Cardiac fibroblast (primary cell): ENCODE measurements at regions not wholly inside any gene's neighbourhood (a gene's known extent, or its start where the extent isn't known, plus 50 kb on each side); places are given as distances from the start of the nearest gene placed in this dataset.

Source experiments
- DNase-seq, 2 donors: peaks; one replicate each; pipeline versions ENCODE4 v3.0.0 to v3.0.0-alpha.2; 2010; ENCODE audit warnings: low read depth in 2 of 2
- H3K4me3 ChIP-seq, 2 donors: replicated peaks in 1 of 2; 1 replicate in 1 of 2; 2 replicates in 1 of 2; pipeline ENCODE4 v1.5.1; 2011; ENCODE audit warnings: low read depth in 2 of 2, low read length in 2 of 2, mild to moderate bottlenecking in 2 of 2, moderate library complexity in 1 of 2
- TF ChIP-seq, protein P1 (sequence below): IDR thresholded peaks from one replicate; pipeline ENCODE4 v1.5.1; 2011; ENCODE audit warnings: low read depth, mild to moderate bottlenecking, low read length, inconsistent platforms

DNA sequence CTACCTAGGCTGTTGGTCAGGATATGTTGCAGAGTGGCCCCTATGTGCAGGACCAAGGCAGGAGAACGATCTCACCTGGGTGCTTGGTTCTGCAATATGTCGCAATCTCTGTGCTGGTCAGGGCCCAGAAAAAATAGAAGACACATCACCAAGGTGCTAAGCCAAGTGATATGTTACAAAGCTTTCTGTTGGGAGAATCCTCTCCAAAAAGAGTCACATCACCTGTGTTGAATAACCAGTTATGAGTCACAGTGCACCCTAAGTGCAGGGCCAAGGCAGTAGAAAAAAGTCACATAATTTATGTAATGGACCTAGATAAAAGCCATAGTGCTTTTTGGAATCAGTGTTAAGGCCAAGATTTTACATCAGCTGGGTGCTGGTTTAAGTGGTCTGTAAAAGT, 965.9 kb upstream of the AMELY start:
- H3K4me3 ChIP-seq, result no peak overlapping the region
- TF ChIP-seq, protein P1, sequence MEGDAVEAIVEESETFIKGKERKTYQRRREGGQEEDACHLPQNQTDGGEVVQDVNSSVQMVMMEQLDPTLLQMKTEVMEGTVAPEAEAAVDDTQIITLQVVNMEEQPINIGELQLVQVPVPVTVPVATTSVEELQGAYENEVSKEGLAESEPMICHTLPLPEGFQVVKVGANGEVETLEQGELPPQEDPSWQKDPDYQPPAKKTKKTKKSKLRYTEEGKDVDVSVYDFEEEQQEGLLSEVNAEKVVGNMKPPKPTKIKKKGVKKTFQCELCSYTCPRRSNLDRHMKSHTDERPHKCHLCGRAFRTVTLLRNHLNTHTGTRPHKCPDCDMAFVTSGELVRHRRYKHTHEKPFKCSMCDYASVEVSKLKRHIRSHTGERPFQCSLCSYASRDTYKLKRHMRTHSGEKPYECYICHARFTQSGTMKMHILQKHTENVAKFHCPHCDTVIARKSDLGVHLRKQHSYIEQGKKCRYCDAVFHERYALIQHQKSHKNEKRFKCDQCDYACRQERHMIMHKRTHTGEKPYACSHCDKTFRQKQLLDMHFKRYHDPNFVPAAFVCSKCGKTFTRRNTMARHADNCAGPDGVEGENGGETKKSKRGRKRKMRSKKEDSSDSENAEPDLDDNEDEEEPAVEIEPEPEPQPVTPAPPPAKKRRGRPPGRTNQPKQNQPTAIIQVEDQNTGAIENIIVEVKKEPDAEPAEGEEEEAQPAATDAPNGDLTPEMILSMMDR, result no peak
- DNase-seq, result no peak

GRCh38 chrY:7874080-7874479, 962.5 kb upstream of the AMELY start:
- peak; percentile 66 to 77 for DNase-seq
- TF ChIP-seq, protein P1, result peak; percentile 44
- no peak overlapping the region for H3K4me3 ChIP-seq

- TF ChIP-seq, protein P1, result no peak
- H3K4me3 ChIP-seq, result no peak overlapping the region
These were observed 959.9 kb upstream of the AMELY start for GRCh38 chrY:7871304-7871932.

DNA sequence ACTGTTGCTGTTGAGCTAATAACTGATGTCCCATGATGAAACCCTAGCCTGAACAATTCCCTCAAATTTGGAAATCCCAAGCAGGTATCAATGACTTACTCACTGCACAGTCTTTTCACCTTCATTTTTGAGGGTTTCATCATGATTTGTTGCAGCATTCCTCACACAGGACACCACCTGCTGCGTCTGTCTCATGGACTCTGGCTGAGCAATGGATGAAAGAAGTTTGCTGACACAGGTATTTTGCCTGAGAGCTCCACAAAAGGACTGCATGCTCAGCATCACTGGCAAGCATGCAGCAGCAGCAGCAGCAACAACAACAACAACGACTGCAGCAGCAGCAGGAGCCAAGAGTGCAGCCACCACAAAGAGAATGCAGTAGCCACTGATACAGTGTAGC, 955.4 kb upstream of the AMELY start:
- no peak for DNase-seq
- H3K4me3 ChIP-seq, result no peak overlapping the region
- TF ChIP-seq, protein P1, result no peak

More at GRCh38 chrY:7871304-7871932, 959.9 kb upstream of the AMELY start:
- DNase-seq, result no peak

- TF ChIP-seq, protein P1, result no peak
These were observed 949.4 kb upstream of the AMELY start for GRCh38 chrY:7860781-7861614.

DNA sequence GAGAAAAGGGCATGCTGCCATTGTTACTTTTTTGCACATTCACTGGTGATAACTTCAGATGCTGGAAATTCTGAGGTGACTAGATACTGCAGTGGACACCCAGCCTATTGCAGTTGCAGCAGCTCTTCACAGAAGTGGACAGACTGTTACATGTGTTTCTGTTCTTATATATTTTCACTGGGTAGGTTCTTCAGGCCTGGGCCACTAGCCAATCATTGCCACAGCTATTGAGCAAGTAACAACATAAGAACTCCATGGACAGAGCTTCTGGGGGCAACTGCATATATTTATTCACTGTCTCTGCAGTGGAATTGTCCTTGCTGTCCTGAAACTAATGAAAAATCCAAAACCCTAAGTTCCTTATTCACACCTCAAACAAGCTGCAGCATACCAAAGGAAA, 938.6 kb upstream of the AMELY start:
- peak in 1 of 2 donors; percentile 29 for DNase-seq
- TF ChIP-seq, protein P1, result no peak
- no peak overlapping the region for H3K4me3 ChIP-seq

More at GRCh38 chrY:7860781-7861614, 949.4 kb upstream of the AMELY start:
- no peak for DNase-seq
- H3K4me3 ChIP-seq, result no peak overlapping the region
